NT2/D1 (cell line): ENCODE measurements at regions not wholly inside any gene's neighbourhood (a gene's known extent, or its start where the extent isn't known, plus 50 kb on each side); places are given as distances from the start of the nearest gene placed in this dataset.

ENCODE experiments used
- YY1 ChIP-seq: IDR thresholded peaks from 2 replicates; pipeline ENCODE4 v1.6.1; 2011; ENCODE audit not compliant: insufficient read length, insufficient read depth
- ZNF274 ChIP-seq: IDR thresholded peaks from 2 replicates; pipeline ENCODE4 v1.6.1; 2011; ENCODE audit warnings: mild to moderate bottlenecking, low read depth, low read length

- TF ChIP-seq ZNF274 (no peak), YY1 (no peak)
Measured at GRCh38 chr7:46834921-46835320, 747.0 kb downstream of the TNS3 start.
